Esophagus squamous epithelium (tissue), 4 donors: ENCODE measurements at regions not wholly inside any gene's neighbourhood (a gene's known extent, or its start where the extent isn't known, plus 50 kb on each side); places are given as distances from the start of the nearest gene placed in this dataset.

Experiments used
- POLR2A ChIP-seq, 4 donors: fragments of 450-650 bp; IDR thresholded peaks; one replicate each; pipeline ENCODE4 v1.6.1; 2017; ENCODE audit warnings: antibody characterized with exemption in 4 of 4, mild to moderate bottlenecking in 4 of 4, moderate library complexity in 3 of 4
- TF ChIP-seq, protein P1 (sequence below), 6 experiments: fragments of 450-650 bp in 4 of 6; fragments of 200-600 bp in 2 of 6; sonication (generic) in 2 of 6; IDR thresholded peaks; one replicate each; pipeline ENCODE4 v1.5.1; 2016 to 2019; ENCODE audit warnings: antibody characterized with exemption in 6 of 6, mild to moderate bottlenecking in 4 of 6, moderate library complexity in 4 of 6

GRCh38 chr16:65619606-65620005 lies 497.7 kb upstream of the CDH11 start:
- TF ChIP-seq, protein P1, sequence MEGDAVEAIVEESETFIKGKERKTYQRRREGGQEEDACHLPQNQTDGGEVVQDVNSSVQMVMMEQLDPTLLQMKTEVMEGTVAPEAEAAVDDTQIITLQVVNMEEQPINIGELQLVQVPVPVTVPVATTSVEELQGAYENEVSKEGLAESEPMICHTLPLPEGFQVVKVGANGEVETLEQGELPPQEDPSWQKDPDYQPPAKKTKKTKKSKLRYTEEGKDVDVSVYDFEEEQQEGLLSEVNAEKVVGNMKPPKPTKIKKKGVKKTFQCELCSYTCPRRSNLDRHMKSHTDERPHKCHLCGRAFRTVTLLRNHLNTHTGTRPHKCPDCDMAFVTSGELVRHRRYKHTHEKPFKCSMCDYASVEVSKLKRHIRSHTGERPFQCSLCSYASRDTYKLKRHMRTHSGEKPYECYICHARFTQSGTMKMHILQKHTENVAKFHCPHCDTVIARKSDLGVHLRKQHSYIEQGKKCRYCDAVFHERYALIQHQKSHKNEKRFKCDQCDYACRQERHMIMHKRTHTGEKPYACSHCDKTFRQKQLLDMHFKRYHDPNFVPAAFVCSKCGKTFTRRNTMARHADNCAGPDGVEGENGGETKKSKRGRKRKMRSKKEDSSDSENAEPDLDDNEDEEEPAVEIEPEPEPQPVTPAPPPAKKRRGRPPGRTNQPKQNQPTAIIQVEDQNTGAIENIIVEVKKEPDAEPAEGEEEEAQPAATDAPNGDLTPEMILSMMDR (IDR thresholded peaks at IDR 0.05): no peak
- TF ChIP-seq POLR2A (IDR thresholded peaks at IDR 0.05): no peak
